T-helper 2 cell (primary cell): ENCODE measurements at regions not wholly inside any gene's neighbourhood (a gene's known extent, or its start where the extent isn't known, plus 50 kb on each side); places are given as distances from the start of the nearest gene placed in this dataset.
"Not testable (repeated sequence)": the region's sequence is repeated elsewhere in the genome, so short reads cannot be mapped to it uniquely, and the experiment has no call there.

Experiments
- DNase-seq, 5 experiments: peaks; one replicate each; pipeline versions ENCODE4 v3.0.0 to v3.0.0-alpha.2; 2012 to 2022

DNA sequence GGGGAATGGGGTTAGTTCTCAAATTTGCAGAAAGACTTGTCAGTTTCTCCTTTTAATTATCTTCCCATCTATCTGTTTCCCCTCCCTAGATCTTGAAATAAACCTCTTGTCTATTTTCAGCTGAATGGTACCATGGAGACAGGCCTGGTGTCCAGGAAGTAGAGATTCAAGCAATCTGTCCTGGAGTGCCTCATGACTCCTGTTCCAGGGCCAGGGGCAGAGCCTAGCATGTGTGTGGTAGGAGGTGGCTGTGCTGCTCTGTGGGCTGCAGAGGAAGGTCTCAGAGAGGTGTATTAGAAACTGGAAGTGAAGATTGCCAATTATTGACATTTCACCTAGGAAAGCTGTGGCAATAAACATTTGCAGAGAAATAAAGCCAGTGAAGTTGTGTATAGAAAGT lies 175.8 kb upstream of the ATP10B start:
- no peak for DNase-seq

DNA sequence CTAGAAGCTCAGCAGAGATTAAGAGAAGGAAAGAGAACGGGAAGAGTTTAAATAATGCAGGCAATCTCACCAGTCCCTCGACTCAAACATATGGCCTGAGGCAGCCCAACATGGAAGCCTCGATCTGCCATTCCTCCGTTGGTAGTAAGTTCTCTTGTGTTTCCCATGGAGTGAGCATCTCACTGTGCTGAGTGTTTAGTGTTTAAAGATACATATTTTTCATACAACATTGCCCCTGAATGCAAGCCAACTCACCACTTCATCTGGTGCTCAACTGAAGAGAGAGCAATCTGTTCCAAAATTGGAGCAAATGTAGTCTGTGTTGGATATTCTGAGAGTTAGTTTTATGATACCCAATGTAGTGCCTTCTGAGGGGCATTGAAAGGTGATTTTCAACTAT lies 171.5 kb upstream of the ATP10B start:
- no peak for DNase-seq

- no peak for DNase-seq
Measured at GRCh38 chr5:161022151-161022550, 170.1 kb upstream of the ATP10B start.

DNA sequence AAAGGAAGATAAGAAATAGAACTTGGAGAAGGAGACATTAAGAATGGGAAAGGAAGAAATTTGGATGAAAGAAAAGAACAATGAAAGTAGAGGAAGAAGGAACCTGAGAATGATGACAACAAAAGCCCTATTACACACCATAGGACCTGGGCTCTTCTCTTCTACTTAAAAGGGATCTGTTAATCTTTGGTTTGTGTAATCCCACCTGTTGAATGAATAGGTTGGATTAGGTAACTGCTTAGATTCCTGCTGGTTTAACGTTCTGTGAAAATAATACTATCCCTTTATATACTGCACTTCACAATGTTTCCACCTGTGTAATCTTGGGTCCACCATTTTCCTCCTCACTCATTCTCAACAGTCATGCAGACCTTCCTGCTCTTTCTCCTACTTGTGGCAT lies 157.8 kb upstream of the ATP10B start:
- no peak for DNase-seq

- DNase-seq: no peak
Measured at GRCh38 chr5:161009194-161009593, 157.2 kb upstream of the ATP10B start.

- DNase-seq: no peak
Measured at GRCh38 chr5:161007879-161008278, 155.9 kb upstream of the ATP10B start.

DNA sequence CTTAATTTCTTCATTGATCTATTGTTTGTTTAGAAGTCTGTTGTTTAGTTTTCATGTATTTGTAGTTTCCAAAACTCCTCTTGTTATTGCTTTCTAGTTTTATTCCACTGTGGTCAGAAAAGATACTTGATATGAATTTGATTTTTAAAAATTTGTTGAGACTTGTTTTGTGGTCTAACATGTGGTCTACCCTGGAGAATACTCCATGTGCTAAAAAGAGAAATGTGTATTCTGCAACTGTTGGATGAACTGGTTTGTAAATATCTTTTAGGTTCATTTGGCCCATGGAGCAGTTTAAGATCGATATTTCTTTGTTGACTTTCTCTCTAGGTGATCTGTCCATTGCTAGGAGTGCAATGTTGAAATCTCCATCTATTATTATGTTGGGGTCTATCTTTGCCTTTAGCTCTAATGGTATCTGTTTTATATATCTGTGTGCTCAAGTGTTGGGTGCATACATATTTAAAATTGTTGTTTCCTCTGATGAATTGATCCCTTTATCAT lies 150.6 kb upstream of the ATP10B start:
- no peak for DNase-seq

- no peak for DNase-seq
Measured at GRCh38 chr5:161001604-161002003, 149.6 kb upstream of the ATP10B start.

DNA sequence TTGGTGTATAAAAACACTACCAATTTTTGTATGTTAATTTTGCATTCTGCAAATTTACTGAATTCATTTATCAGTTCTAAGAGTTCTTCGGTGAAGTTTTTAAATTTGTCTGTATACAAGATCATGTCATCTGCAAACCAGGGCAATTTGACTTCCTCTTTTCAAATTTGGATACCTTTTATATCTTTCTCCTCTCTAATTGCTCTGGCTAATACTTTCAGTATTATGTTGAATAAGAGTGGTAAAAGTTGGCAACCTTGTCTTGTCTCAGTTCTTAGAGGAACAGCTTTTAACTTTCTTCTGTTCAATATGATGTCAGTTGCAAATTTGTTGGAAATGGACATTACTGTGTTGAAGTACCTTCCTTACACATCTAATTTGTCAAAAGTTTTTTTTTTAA lies 149.1 kb upstream of the ATP10B start:
- not testable (repeated sequence) for DNase-seq

- no peak for DNase-seq
Measured at GRCh38 chr5:160991205-160991604, 139.2 kb upstream of the ATP10B start.

DNA sequence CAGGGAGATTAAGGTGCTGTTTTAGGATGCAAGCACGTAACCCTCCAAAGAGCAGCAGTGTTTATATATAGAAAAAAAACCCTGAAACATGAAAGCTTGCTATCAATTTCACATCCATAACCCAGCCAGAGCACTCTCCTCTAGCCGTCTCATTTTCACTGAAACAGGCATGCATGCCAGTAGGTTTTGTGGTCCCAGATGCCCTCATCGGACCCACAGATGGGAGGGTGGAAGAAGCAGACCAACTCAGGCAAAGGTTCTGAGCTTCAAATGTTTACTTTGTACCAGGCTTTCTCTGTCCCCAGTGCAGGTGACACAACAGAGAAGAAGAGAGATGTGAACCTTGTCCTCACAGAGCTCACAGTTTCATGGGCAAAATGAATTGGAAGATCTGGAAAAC lies 127.4 kb upstream of the ATP10B start:
- DNase-seq: no peak

DNA sequence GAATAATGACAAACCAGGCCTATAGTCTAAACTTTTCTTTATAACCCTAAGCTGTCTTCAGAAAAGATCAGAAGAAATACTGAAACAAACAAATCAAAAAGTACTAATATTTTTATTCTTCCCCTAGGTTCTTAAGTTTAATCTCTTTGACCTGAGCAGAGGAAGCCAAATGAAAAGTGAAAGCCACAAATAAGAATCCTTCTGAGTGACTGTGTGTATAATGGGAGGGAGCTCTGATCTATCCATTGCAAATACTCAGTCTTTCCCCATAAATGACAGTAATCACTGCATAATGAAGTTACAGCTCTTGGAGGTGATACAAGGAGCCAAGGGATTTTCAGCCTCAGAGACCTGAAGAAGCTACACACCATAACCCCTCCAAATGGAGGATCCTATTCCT lies 126.9 kb upstream of the ATP10B start:
- no peak for DNase-seq

DNA sequence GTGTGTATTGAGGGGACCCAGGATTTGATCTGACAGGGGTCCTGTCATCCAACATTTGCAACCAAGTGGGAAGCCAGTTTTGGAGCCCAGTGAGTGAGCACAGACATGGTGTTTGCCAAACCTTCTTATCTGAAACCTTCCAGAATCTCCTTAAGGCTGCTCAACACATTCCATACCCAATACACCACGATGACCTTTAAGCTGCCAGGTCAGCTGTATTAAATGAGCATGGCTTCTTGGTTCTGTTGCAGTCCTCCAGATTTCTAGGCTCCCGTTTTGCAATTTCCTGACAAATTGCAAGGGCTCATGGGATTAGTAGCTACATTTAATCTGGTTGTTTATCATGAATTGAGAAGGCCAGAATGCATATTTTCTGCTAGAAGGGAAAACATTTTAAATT lies 124.2 kb upstream of the ATP10B start:
- no peak for DNase-seq

GRCh38 chr5:160970605-160971191 lies 118.7 kb upstream of the ATP10B start:
- peak in 1 of 5 experiments; percentile 4 for DNase-seq

DNA sequence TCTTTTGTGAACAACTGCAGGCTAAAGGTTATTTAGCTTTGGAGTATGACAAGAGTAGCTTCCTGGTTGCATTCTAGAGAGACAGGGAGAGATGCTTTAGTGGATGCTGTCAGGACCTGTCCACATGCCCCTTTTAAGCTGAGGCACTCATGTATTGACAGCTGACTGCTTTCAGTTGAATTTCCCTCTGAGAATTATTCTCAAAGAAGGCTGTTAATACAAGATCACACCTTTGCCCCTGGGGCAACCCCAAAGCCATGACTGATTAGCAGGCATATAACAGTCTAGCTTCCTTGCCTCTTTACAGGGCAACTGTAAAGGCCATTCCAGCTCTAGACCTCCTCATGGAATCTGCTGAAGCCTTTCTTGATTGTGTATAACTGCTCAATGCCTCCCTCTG lies 117.6 kb upstream of the ATP10B start:
- DNase-seq: no peak

DNA sequence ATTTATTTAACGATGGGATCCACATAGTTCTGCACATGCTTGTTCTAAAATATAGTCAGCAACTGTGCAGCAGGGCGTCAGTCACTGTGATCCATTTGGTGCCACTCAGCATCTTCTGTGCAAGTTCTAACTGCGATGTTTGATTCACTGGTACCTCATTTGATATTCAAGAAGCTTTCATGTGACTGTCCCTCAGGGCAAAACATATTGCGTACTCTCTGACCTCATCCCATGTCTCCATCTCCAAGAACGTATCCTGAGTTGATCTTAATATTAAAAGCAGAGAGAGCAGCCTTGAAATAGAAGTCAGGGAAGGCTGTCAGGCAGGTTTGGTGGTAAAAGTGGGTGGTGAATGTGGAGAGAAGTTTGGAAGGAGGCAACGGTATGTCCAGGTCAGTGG lies 116.5 kb upstream of the ATP10B start:
- no peak for DNase-seq

- no peak for DNase-seq
Measured at GRCh38 chr5:160966921-160967320, 114.9 kb upstream of the ATP10B start.

GRCh38 chr5:160961761-160962160 lies 109.8 kb upstream of the ATP10B start:
- no peak for DNase-seq

- no peak for DNase-seq
Measured at GRCh38 chr5:160961038-160961437, 109.0 kb upstream of the ATP10B start.

DNA sequence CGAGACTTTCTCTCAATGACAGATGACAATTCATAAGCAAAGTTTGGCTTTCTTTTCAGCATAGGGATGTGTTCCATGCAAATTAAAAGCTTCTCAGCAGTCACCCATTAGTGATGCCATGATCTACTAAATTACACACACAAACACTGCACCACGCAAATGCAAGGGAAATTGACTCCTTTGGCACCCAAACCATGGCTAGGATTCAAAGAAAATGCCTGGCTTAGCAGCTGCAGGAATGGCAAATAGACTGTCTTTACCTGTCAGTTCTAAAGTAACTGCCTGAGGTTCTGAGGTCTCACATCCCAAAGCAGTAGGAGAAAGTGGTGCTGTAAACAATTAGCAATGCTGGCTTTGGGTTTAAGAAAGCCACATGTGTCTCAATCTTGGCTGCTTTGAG lies 108.6 kb upstream of the ATP10B start:
- no peak for DNase-seq

DNA sequence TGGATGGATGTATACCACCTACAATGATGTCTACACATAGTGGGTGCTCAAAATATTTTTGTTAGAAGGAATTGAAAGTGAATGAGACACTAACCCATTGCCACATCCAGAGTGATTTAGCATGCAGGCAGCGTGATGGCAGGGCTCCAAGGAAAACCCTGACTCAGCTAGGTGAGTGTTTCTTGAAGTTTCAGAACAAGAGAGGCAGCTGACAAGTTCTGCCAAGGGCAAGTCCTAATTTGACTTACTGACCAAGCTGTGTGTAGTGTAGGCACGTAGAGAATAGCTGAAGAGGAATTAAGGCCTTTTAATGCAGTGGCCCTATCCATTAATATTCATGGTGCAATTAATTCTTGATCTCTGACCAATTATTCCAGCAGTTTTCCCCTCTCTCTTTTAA lies 107.8 kb upstream of the ATP10B start:
- DNase-seq: no peak

DNA sequence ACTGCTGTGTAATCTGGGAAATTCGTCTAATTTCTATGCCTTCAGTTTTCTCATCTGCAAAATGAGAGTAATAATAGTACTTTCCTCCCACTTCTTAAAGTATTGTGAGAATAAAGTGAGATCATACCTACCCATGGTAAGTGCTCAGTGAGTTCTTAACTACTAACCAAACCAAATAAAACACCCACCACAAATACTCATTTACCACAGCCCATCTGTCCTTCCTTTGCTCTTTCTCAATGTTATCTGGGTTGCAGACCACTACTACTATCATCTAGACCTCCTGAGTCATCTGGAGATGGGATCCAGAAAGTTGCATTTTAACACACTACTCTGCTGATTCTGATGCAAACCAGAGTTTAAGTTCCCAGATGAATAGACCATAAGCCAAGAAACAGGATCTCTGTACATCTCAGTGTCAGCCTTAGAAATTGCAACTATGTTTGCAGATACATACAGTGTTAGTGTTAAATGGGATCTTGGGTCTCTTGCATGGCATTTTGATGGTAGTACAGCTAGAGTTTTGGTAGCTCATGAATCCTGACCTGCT lies 105.4 kb upstream of the ATP10B start:
- peak in 1 of 5 experiments; percentile 3 for DNase-seq

DNA sequence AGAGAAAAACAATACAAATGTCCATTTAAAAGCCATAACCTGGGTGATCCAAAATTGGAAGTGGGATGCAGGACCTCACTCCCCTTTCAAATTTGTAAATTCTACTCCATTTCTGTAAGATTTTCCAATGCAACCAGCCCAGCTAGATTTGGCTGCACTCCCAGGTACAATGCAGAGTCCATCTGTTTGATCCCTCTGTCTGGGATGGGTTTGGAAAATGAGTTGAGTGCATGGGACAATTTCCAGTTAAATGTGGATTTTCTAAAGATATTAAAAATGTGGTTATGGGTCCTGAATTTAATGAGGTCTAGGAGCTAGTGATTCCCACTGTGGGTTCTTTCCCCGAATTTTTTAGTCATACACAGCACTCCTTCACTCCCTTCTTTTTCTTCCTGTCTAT lies 104.0 kb upstream of the ATP10B start:
- no peak for DNase-seq

- DNase-seq: no peak
Measured at GRCh38 chr5:160950311-160950710, 98.3 kb upstream of the ATP10B start.

DNA sequence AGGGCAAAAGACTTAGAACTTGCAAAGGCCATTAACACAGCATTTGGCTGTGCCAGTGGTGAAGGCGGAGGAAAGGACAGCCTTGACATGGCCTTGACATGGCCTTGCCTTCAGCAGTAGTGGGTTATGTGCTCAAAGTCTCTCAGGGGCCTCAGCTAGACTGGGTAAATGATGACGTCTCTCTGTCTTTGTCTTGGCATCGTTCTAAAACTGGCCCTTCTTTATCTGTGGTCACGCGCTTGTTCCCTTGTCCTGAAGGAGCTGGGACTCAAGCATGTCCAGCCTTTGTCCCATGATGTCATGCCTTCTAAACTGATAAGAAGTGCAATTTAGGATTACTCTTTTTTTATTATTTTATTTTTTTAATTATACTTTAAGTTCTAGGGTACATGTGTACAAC lies 88.7 kb upstream of the ATP10B start:
- no peak for DNase-seq
